Brain microvascular endothelial cell (primary cell): ENCODE measurements at regions not wholly inside any gene's neighbourhood (a gene's known extent, or its start where the extent isn't known, plus 50 kb on each side); places are given as distances from the start of the nearest gene placed in this dataset.
A peak's percentile ranks its signal among the peaks of the same experiment; 100 is the strongest.
"Not testable (repeated sequence)": the region's sequence is repeated elsewhere in the genome, so short reads cannot be mapped to it uniquely, and the experiment has no call there.

ENCODE experiments used
- DNase-seq: peaks from one replicate; pipeline ENCODE4 v3.0.0-alpha.2; 2020
- H3K27ac ChIP-seq: fragments of 250-450 bp; sonication (Bioruptor Pico); 2 replicates; pipeline ENCODE4 v1.5.1; 2020; ENCODE audit warnings: mild to moderate bottlenecking, moderate library complexity
- H3K27me3 ChIP-seq: fragments of 250-450 bp; sonication (Bioruptor Pico); replicated peaks from 2 replicates; pipeline ENCODE4 v1.5.1; 2020; ENCODE audit warnings: mild to moderate bottlenecking
- H3K36me3 ChIP-seq: fragments of 250-450 bp; sonication (Bioruptor Pico); replicated peaks from 2 replicates; pipeline ENCODE4 v1.5.1; 2020; ENCODE audit warnings: mild to moderate bottlenecking
- H3K4me3 ChIP-seq: 2 replicates; pipeline ENCODE4 v1.5.1; 2011; ENCODE audit warnings: low read depth, mild to moderate bottlenecking, control low read depth, low read length, moderate library complexity
- in situ Hi-C: cut with HindIII; loops from 2 replicates; pipeline ENCODE4 v1.10.0; 2017; ENCODE audit warnings: low sequenced_read_pairs, low pct_ligation_motif_present
- TF ChIP-seq, protein P1 (sequence below): IDR thresholded peaks from 2 replicates; pipeline ENCODE4 v1.5.1; 2011; ENCODE audit warnings: low read depth, mild to moderate bottlenecking, moderate library complexity, low read length, control low read depth, inconsistent platforms; ENCODE audit errors: missing control alignments

DNA sequence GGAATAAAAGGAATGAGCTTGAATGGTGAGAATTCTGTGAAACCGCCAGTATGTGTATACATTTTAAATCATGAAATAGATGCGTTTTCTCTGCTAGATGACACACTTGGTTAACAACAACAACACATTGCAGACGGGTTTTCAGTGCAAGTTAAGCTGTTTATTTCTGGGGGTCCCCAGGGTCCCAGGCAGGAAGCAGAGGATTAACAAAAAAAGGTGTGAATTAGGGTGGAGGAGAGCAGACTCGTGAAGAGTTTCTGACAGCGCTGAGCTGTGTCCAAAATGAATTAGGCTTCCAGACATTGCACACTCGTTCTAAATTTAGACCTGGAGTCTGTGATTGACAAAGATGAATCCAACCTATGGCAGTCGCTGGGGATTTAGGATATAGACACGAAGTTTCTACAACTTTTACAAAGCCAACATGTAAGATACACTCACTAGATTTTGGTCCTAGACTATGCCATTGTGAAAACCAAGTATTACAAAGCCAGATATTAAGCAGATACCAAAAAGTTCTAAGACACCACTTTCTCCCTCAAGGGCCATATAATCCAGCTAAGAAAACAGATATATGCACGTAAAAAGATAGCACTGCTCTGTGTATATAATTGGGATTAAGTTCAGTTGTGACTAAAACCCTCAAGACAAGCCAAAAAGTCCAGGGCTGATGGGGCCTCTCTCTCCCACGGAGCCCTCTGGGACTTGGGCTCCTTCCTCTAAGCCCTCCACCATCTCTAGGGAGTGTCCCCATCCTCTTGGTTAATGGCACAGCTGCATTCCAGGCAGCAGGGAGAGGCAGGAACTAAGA lies 120.2 kb downstream of the ACAA2 start:
- no peak overlapping the region for H3K4me3 ChIP-seq
- in situ Hi-C loops, result no loop called here
- H3K36me3 ChIP-seq, result no peaks in the 10 kb centered on the region
- TF ChIP-seq, protein P1, sequence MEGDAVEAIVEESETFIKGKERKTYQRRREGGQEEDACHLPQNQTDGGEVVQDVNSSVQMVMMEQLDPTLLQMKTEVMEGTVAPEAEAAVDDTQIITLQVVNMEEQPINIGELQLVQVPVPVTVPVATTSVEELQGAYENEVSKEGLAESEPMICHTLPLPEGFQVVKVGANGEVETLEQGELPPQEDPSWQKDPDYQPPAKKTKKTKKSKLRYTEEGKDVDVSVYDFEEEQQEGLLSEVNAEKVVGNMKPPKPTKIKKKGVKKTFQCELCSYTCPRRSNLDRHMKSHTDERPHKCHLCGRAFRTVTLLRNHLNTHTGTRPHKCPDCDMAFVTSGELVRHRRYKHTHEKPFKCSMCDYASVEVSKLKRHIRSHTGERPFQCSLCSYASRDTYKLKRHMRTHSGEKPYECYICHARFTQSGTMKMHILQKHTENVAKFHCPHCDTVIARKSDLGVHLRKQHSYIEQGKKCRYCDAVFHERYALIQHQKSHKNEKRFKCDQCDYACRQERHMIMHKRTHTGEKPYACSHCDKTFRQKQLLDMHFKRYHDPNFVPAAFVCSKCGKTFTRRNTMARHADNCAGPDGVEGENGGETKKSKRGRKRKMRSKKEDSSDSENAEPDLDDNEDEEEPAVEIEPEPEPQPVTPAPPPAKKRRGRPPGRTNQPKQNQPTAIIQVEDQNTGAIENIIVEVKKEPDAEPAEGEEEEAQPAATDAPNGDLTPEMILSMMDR, result no peak
- DNase-seq, result no peak
- no peaks in the 10 kb centered on the region for H3K27me3 ChIP-seq
- no peak overlapping the region for H3K27ac ChIP-seq

DNA sequence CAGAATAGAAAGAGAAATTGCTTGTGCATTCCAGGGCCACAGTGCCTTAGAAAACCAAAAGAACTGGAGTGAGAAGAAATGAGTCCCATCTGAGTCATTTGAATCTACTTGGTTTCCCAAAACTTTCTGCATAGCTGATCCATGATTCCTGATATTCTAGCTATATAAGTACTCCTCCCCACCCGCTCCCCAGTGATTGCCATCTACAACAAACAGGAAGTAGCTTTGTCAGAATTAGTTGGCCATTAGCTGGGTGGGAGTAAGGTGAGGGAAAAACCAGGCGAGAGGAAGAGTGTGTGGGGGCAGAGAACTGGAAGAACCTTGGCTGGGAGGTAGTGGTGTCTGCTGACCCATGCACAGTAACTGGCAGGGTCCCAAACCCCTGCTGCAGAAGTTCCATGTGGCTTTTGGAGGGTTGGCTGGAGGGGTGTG lies 122.1 kb downstream of the ACAA2 start:
- peak; percentile 85 for DNase-seq
- Histone ChIP-seq H3K36me3 (no peaks in the 10 kb centered on the region), H3K27ac (peak overlapping the region; percentile 94), H3K4me3 (no peak overlapping the region), H3K27me3 (no peaks in the 10 kb centered on the region)
- in situ Hi-C loops, result no loop called here
- TF ChIP-seq, protein P1, result no peak

DNA sequence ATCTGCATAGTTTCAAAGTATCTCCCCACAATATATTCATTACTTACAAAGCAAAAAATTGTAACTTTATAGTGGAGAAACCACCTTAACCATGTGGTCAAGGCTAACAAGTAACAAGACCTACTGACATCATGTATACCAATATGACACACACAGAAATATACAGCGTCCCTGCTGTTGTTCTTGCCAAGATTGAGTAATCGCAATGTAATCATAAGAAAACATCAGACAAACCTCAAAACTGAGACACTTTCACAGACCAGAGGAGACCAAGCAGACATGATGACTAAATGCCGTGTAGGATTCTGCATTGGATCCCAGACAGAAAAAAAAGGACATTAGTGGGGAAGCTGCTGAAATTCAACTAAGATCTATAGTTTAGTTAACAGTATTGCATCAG lies 123.0 kb downstream of the ACAA2 start:
- Histone ChIP-seq H3K4me3 (peak overlapping the region; percentile 7), H3K27ac (peak overlapping the region; percentile 94), H3K36me3 (no peaks in the 10 kb centered on the region), H3K27me3 (no peaks in the 10 kb centered on the region)
- in situ Hi-C loops, result no loop called here
- DNase-seq, result peak; percentile 97
- TF ChIP-seq, protein P1, result no peak

DNA sequence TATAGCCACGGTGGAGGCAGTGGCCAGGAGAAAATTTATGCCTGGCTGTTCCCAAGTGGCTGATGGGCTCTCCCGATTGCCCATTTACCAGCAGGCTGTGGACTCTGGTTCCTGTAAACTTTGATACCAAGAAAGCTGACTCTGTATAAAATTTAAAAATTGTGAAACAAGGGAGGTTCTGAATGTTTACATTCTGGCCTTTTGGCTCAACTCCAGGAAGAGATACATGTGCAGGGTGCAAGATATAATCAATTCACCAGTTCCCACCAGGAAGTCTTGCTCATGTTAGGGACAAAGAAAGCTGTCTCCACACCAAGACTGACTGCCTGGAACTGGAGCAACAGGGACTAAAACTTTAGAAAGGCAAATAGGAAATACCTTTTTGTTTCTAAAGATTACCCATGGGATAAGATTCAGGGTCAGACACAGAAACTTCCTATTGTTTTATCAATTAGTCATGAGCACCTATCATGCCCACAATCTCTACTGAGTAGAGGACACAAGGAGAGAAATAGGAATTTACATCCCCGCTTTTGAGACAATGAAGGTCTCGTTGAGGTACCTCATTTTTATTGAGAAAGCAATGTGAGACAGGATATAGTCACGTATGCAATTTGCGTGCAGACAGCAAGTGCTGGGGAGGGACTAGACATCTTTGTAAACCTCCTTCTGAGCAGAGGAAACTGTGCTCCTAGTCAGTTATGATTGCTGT lies 123.5 kb downstream of the LIPG start:
- Histone ChIP-seq H3K27ac (peak overlapping the region; percentile 14), H3K27me3 (no peaks in the 10 kb centered on the region), H3K36me3 (no peaks in the 10 kb centered on the region), H3K4me3 (no peak overlapping the region)
- no peak for DNase-seq
- TF ChIP-seq, protein P1, result no peak
- in situ Hi-C loops, result no loop called here

DNA sequence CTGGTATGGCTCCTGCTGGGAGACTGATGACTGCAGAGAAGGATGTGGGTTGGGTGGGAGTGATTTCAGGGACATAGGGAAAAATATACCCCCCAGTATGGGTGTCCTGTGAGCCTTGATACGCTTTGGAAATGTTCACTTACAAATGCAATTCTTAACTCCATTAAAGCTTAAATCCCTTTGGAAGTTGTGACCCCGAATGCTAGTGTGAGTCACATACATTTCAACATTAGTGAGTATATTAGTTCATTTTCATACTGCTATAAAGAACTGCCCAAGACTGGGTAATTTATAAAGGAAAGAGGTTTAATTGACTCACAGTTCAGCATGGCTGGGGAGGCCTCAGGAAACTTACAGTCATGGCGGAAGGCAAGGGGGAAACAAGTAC lies 120.9 kb downstream of the LIPG start:
- H3K27me3 ChIP-seq, DNase-seq, H3K4me3 ChIP-seq, H3K36me3 ChIP-seq, H3K27ac ChIP-seq, in situ Hi-C loops: not testable (repeated sequence)

DNA sequence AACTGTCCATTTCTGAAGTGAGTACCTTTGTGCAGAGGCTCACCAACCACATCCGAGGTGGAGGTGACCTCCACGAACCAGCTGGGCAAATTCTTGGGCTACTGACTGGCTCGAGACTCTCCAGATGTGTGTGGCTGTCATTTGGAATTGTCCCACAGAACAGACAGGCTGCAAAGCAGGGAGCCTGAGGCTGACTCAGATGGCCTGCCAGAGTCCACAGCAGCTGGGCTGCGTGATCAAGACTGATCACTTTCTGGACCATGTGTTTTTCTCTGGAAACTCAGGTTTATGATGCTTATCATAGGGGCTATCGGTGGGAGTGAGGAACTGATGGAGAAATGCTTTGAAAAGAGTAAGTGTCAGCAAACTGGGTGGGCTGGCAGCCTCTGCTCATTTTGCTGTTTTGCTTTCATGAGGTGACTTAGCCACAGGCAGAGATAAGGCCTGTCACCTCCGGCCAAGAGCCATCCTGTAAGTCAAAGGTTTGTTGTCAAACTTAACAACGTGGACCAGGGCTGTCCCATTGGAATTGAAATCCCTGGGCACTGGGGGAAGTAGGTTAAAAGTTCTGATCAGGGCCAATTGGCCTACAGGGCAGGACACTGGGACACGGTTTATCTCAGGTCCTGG lies 120.4 kb downstream of the LIPG start:
- H3K27me3 ChIP-seq, result no peaks in the 10 kb centered on the region
- DNase-seq, result no peak
- TF ChIP-seq, protein P1, result no peak
- in situ Hi-C loops, result no loop called here
- no peak overlapping the region for H3K4me3 ChIP-seq
- H3K27ac ChIP-seq, result no peak overlapping the region
- no peaks in the 10 kb centered on the region for H3K36me3 ChIP-seq
